ENCODE measurements at regions not wholly inside any gene's neighbourhood (a gene's known extent, or its start where the extent isn't known, plus 50 kb on each side); places are given as distances from the start of the nearest gene placed in this dataset.

- no peak overlapping the region for H3K4me3 ChIP-seq (ENCODE audit: low read length)
- no peaks in the 10 kb centered on the region for H3K9me2 ChIP-seq (ENCODE audit: insufficient read depth, low read length)
- no peaks in the 10 kb centered on the region for H3K27me3 ChIP-seq (ENCODE audit: insufficient read depth, low read depth, low read length)
- H3K9me3 ChIP-seq (ENCODE audit: low read length), result no peaks in the 10 kb centered on the region
- no peaks in the 10 kb centered on the region for H4K20me1 ChIP-seq (ENCODE audit: insufficient read depth)
- H3K4me2 ChIP-seq (ENCODE audit: low read length), result no peak overlapping the region
- H2AFZ ChIP-seq (ENCODE audit: low read depth, low read length), result no peak overlapping the region
- TF ChIP-seq RAD21 (conservative IDR thresholded peaks at IDR 0.05) (no peak), EP300 (conservative IDR thresholded peaks at IDR 0.05; ENCODE audit: poor library complexity, severe bottlenecking) (no peak), MXI1 (conservative IDR thresholded peaks at IDR 0.05; ENCODE audit: poor library complexity, severe bottlenecking) (no peak), SMC3 (conservative IDR thresholded peaks at IDR 0.05; ENCODE audit: poor library complexity) (no peak), POLR2AphosphoS5 (IDR thresholded peaks at IDR 0.05) (no peak), CTCF (IDR thresholded peaks at IDR 0.05; ENCODE audit: poor library complexity, severe bottlenecking) (no peak), EZH2 (IDR thresholded peaks at IDR 0.05; ENCODE audit: borderline replicate concordance, insufficient read depth, low read length, poor library complexity, severe bottlenecking) (no peak), TAF1 (IDR thresholded peaks at IDR 0.05; ENCODE audit: low read depth) (no peak), REST (IDR thresholded peaks at IDR 0.05; ENCODE audit: borderline replicate concordance) (no peak)
- H3K36me3 ChIP-seq (ENCODE audit: insufficient read depth, low read length), result no peaks in the 10 kb centered on the region
- no peaks in the 10 kb centered on the region for H3F3A ChIP-seq (ENCODE audit: insufficient read depth, low read length, poor library complexity, severe bottlenecking)
- no peaks in the 10 kb centered on the region for H3K79me2 ChIP-seq (replicated peaks; ENCODE audit: insufficient read depth, low read length)
- no peak overlapping the region for H3K27ac ChIP-seq (ENCODE audit: low read length)
- H3K9ac ChIP-seq (ENCODE audit: low read length), result no peak overlapping the region
These were observed 244.2 kb upstream of the RIOK2 start for GRCh38 chr5:97427235-97427634.

- H3K79me2 ChIP-seq (replicated peaks; ENCODE audit: insufficient read depth, low read length), result no peaks in the 10 kb centered on the region
- no peaks in the 10 kb centered on the region for H3F3A ChIP-seq (ENCODE audit: insufficient read depth, low read length, poor library complexity, severe bottlenecking)
- H2AFZ ChIP-seq (ENCODE audit: low read depth, low read length), result no peak overlapping the region
- H3K4me2 ChIP-seq (ENCODE audit: low read length), result no peak overlapping the region
- TF ChIP-seq SMC3 (conservative IDR thresholded peaks at IDR 0.05; ENCODE audit: poor library complexity) (no peak), REST (IDR thresholded peaks at IDR 0.05; ENCODE audit: borderline replicate concordance) (no peak), MXI1 (conservative IDR thresholded peaks at IDR 0.05; ENCODE audit: poor library complexity, severe bottlenecking) (no peak)
- no peak overlapping the region for H3K27ac ChIP-seq (ENCODE audit: low read length)
- H3K9me3 ChIP-seq (ENCODE audit: low read length), result no peaks in the 10 kb centered on the region
- H3K36me3 ChIP-seq (ENCODE audit: insufficient read depth, low read length), result no peaks in the 10 kb centered on the region
- no peak overlapping the region for H3K4me3 ChIP-seq (ENCODE audit: low read length)
- no peaks in the 10 kb centered on the region for H3K9me2 ChIP-seq (ENCODE audit: insufficient read depth, low read length)
- H3K27me3 ChIP-seq (ENCODE audit: insufficient read depth, low read depth, low read length), result no peaks in the 10 kb centered on the region
- no peak overlapping the region for H3K9ac ChIP-seq (ENCODE audit: low read length)
- H4K20me1 ChIP-seq (ENCODE audit: insufficient read depth), result no peaks in the 10 kb centered on the region
These were observed 251.0 kb upstream of the RIOK2 start for GRCh38 chr5:97434021-97434420.
